Gastroesophageal sphincter (tissue), 3 donors: ENCODE measurements at regions not wholly inside any gene's neighbourhood (a gene's known extent, or its start where the extent isn't known, plus 50 kb on each side); places are given as distances from the start of the nearest gene placed in this dataset.

Experiments
- POLR2A ChIP-seq, 2 donors: fragments of 450-650 bp; IDR thresholded peaks; one replicate each; pipeline ENCODE4 v1.6.1; 2017; ENCODE audit warnings: antibody characterized with exemption in 2 of 2, mild to moderate bottlenecking in 2 of 2, moderate library complexity in 1 of 2
- POLR2AphosphoS5 ChIP-seq: sonication (generic); formaldehyde crosslinking; IDR thresholded peaks from one replicate; pipeline ENCODE4 v1.6.1; 2017; ENCODE audit warnings: antibody characterized with exemption
- TF ChIP-seq, protein P1 (sequence below), 4 experiments: fragments of 200-600 bp in 2 of 4; fragments of 450-650 bp in 2 of 4; sonication (generic) in 1 of 4; IDR thresholded peaks; one replicate each; pipeline ENCODE4 v1.5.1; 2017 to 2019; ENCODE audit warnings: antibody characterized with exemption in 4 of 4, mild to moderate bottlenecking in 2 of 4, moderate library complexity in 2 of 4

DNA sequence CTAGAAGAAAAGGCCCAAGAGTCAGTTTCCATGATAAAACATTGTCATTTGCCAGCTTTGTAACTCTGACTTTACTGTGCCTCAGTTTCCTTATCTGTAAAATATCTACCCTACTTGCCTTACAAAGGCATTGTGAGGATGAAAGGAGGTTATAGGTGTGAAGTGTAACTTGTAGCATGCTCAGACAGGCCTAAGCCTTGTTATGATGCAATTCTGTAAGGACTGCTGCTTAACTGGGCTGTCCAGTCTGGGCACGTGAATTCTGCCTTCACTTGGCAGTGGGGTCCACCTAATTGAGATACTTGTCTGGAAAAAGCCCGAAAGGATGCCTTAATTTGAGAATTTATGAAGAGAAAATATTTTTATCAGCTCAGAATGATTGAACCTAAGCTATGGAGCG, 114.5 kb upstream of the DYRK2 start:
- TF ChIP-seq POLR2A (IDR thresholded peaks at IDR 0.05): no peak
- TF ChIP-seq POLR2AphosphoS5: no peak
- TF ChIP-seq, protein P1, sequence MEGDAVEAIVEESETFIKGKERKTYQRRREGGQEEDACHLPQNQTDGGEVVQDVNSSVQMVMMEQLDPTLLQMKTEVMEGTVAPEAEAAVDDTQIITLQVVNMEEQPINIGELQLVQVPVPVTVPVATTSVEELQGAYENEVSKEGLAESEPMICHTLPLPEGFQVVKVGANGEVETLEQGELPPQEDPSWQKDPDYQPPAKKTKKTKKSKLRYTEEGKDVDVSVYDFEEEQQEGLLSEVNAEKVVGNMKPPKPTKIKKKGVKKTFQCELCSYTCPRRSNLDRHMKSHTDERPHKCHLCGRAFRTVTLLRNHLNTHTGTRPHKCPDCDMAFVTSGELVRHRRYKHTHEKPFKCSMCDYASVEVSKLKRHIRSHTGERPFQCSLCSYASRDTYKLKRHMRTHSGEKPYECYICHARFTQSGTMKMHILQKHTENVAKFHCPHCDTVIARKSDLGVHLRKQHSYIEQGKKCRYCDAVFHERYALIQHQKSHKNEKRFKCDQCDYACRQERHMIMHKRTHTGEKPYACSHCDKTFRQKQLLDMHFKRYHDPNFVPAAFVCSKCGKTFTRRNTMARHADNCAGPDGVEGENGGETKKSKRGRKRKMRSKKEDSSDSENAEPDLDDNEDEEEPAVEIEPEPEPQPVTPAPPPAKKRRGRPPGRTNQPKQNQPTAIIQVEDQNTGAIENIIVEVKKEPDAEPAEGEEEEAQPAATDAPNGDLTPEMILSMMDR (IDR thresholded peaks at IDR 0.05): no peak
